GM12878 (cell line): ENCODE measurements at regions not wholly inside any gene's neighbourhood (a gene's known extent, or its start where the extent isn't known, plus 50 kb on each side); places are given as distances from the start of the nearest gene placed in this dataset.
"Not testable (repeated sequence)": the region's sequence is repeated elsewhere in the genome, so short reads cannot be mapped to it uniquely, and the experiment has no call there.

Experiments used
- BMI1 ChIP-seq: fragments of 450-650 bp; IDR thresholded peaks from 2 replicates; pipeline ENCODE4 v1.6.1; 2016; ENCODE audit warnings: mild to moderate bottlenecking, moderate library complexity, borderline replicate concordance
- CTCF ChIP-seq, 3 experiments: IDR thresholded peaks in 2 of 3; conservative IDR thresholded peaks in 1 of 3; 2 replicates each; pipeline ENCODE4 v1.5.1; 2011; ENCODE audit warnings: low read depth in 3 of 3, low read length in 3 of 3, mild to moderate bottlenecking in 3 of 3, control low read depth in 2 of 3, moderate library complexity in 2 of 3, inconsistent platforms in 1 of 3, mixed read lengths in 1 of 3; ENCODE audit not compliant: control insufficient read depth in 2 of 3, insufficient read depth in 1 of 3; ENCODE audit errors: extremely low read depth in 1 of 3
- EP300 ChIP-seq, 2 experiments: fragments of 150-350 bp in 1 of 2; IDR thresholded peaks; 2 replicates each; pipeline ENCODE4 v1.6.1; 2011 to 2012; ENCODE audit warnings: low read depth in 2 of 2, low read length in 2 of 2, borderline replicate concordance in 1 of 2, improper control_type of control experiment in 1 of 2, inconsistent platforms in 1 of 2; ENCODE audit not compliant: control insufficient read depth in 1 of 2
- EZH2 ChIP-seq: IDR thresholded peaks from 2 replicates; pipeline ENCODE4 v1.6.1; 2012; ENCODE audit warnings: low read depth, mild to moderate bottlenecking, control low read depth, inconsistent platforms, low read length, borderline replicate concordance; ENCODE audit not compliant: control insufficient read depth
- FOXM1 ChIP-seq: IDR thresholded peaks from 2 replicates; pipeline ENCODE4 v1.6.1; 2012; ENCODE audit warnings: low read depth, mild to moderate bottlenecking, inconsistent platforms, low read length, moderate library complexity
- STAT3 ChIP-seq: IDR thresholded peaks from 2 replicates; pipeline ENCODE4 v1.6.1; 2011; ENCODE audit warnings: low read depth, low read length, improper control_type of control experiment
- TCF12 ChIP-seq: IDR thresholded peaks from 2 replicates; pipeline ENCODE4 v1.6.1; 2011; ENCODE audit warnings: low read depth, mild to moderate bottlenecking, low read length
- TF ChIP-seq, protein P1 (sequence below): IDR thresholded peaks from 2 replicates; pipeline ENCODE4 v1.6.1; 2011; ENCODE audit warnings: low read depth, mild to moderate bottlenecking, low read length, moderate library complexity, borderline replicate concordance; ENCODE audit errors: extremely low read depth
- TF ChIP-seq, protein P2 (sequence below): IDR thresholded peaks from 2 replicates; pipeline ENCODE4 v1.6.1; 2012; ENCODE audit warnings: low read length, inconsistent platforms
- TF ChIP-seq, protein P3 (sequence below): IDR thresholded peaks from 2 replicates; pipeline ENCODE4 v1.6.1; 2011; ENCODE audit warnings: low read depth, low read length, improper control_type of control experiment, borderline replicate concordance
- TF ChIP-seq, protein P4 (sequence below): fragments of 450-650 bp; formaldehyde crosslinking; IDR thresholded peaks from 2 replicates; pipeline ENCODE4 v1.5.0; 2022; ENCODE audit warnings: mild to moderate bottlenecking, missing genetic modification characterization

DNA sequence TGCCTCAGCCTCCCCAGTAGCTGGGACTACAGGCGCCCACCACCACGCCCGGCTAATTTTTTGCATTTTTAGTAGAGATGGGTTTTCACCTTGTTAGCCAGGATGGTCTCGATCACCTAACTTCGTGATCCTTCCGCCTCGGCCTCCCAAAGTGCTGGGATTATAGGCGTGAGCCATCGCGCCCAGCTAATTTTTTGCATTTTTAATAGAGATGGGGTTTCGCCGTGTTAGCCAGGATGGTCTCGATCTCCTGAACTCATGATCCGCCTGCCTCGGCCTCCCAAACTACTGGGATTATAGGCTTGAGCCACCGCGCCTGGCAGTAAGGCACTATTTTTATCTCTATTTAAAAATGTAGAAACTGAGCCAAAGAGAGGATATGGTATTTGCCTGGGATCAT lies 1660.2 kb downstream of the SPATA31A7 start:
- not testable (repeated sequence) for TF ChIP-seq CTCF (IDR thresholded peaks at IDR 0.05 in 2 of 3, conservative IDR thresholded peaks at IDR 0.05 in 1 of 3; ENCODE audit: control insufficient read depth in 2 of 3, extremely low read depth in 1 of 3, insufficient read depth in 1 of 3, low read depth in 3 of 3, low read length in 3 of 3); FOXM1; STAT3; EP300 (IDR thresholded peaks at IDR 0.05; ENCODE audit: borderline replicate concordance in 1 of 2, control insufficient read depth in 1 of 2, low read depth in 2 of 2, low read length in 2 of 2); TCF12; EZH2; BMI1
- TF ChIP-seq, protein P1, sequence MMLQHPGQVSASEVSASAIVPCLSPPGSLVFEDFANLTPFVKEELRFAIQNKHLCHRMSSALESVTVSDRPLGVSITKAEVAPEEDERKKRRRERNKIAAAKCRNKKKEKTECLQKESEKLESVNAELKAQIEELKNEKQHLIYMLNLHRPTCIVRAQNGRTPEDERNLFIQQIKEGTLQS, result not testable (repeated sequence)
- TF ChIP-seq, protein P2, sequence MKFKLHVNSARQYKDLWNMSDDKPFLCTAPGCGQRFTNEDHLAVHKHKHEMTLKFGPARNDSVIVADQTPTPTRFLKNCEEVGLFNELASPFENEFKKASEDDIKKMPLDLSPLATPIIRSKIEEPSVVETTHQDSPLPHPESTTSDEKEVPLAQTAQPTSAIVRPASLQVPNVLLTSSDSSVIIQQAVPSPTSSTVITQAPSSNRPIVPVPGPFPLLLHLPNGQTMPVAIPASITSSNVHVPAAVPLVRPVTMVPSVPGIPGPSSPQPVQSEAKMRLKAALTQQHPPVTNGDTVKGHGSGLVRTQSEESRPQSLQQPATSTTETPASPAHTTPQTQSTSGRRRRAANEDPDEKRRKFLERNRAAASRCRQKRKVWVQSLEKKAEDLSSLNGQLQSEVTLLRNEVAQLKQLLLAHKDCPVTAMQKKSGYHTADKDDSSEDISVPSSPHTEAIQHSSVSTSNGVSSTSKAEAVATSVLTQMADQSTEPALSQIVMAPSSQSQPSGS, result not testable (repeated sequence)
- TF ChIP-seq, protein P3, sequence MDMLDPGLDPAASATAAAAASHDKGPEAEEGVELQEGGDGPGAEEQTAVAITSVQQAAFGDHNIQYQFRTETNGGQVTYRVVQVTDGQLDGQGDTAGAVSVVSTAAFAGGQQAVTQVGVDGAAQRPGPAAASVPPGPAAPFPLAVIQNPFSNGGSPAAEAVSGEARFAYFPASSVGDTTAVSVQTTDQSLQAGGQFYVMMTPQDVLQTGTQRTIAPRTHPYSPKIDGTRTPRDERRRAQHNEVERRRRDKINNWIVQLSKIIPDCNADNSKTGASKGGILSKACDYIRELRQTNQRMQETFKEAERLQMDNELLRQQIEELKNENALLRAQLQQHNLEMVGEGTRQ, result not testable (repeated sequence)
- TF ChIP-seq, protein P4, sequence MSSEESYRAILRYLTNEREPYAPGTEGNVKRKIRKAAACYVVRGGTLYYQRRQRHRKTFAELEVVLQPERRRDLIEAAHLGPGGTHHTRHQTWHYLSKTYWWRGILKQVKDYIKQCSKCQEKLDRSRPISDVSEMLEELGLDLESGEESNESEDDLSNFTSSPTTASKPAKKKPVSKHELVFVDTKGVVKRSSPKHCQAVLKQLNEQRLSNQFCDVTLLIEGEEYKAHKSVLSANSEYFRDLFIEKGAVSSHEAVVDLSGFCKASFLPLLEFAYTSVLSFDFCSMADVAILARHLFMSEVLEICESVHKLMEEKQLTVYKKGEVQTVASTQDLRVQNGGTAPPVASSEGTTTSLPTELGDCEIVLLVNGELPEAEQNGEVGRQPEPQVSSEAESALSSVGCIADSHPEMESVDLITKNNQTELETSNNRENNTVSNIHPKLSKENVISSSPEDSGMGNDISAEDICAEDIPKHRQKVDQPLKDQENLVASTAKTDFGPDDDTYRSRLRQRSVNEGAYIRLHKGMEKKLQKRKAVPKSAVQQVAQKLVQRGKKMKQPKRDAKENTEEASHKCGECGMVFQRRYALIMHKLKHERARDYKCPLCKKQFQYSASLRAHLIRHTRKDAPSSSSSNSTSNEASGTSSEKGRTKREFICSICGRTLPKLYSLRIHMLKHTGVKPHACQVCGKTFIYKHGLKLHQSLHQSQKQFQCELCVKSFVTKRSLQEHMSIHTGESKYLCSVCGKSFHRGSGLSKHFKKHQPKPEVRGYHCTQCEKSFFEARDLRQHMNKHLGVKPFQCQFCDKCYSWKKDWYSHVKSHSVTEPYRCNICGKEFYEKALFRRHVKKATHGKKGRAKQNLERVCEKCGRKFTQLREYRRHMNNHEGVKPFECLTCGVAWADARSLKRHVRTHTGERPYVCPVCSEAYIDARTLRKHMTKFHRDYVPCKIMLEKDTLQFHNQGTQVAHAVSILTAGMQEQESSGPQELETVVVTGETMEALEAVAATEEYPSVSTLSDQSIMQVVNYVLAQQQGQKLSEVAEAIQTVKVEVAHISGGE (CRISPR knock-in tag), result not testable (repeated sequence)
